SK-N-SH (cell line): ENCODE measurements at regions not wholly inside any gene's neighbourhood (a gene's known extent, or its start where the extent isn't known, plus 50 kb on each side); places are given as distances from the start of the nearest gene placed in this dataset.

Source experiments
- CTCF ChIA-PET: fragments of 300-600, 350-600 bp; formaldehyde crosslinking; extraction: SDS; loops from one replicate; lab custom pipeline; 2021; lab: Yijun Ruan, JAX
- POLR2A ChIA-PET: fragments of 350-600 bp; sonication (Branson Sonifier 250); formaldehyde crosslinking; extraction: SDS; loops from one replicate; lab custom pipeline; 2020; ENCODE audit warnings: antibody characterized with exemption, inconsistent platforms; lab: Yijun Ruan, JAX
- DNase-seq: peaks from one replicate; pipeline ENCODE4 v3.0.0; 2012
- H2AFZ ChIP-seq: fragments of 200-600 bp; sonication (generic); 2 replicates; pipeline ENCODE4 v1.8.1; 2016; ENCODE audit warnings: antibody characterized with exemption, mild to moderate bottlenecking, low read depth
- H3F3A ChIP-seq: fragments of 200-600 bp; sonication (generic); replicated peaks from 2 replicates; pipeline ENCODE3; 2016; ENCODE audit warnings: antibody characterized with exemption, mild to moderate bottlenecking; ENCODE audit not compliant: insufficient read depth
- H3K27ac ChIP-seq, 2 experiments: fragments of 200-500 bp in 1 of 2; fragments of 200-600 bp in 1 of 2; sonication (Bioruptor generic) in 1 of 2; sonication (generic), shearing (Covaris generic) in 1 of 2; 2 replicates each; pipeline versions ENCODE4 v1.5.1 to v1.6.1; 2014 to 2016; ENCODE audit warnings: low read depth in 2 of 2, inconsistent platforms in 1 of 2, low read length in 1 of 2, mild to moderate bottlenecking in 1 of 2, mixed read lengths in 1 of 2
- H3K27me3 ChIP-seq: fragments of 200-600 bp; sonication (generic), shearing (Covaris generic); 2 replicates; pipeline ENCODE4 v1.6.1; 2016; ENCODE audit warnings: mixed run types; ENCODE audit not compliant: insufficient read depth
- H3K36me3 ChIP-seq, 2 experiments: fragments of 200-500 bp in 1 of 2; fragments of 200-600 bp in 1 of 2; sonication (Bioruptor generic) in 1 of 2; sonication (generic) in 1 of 2; replicated peaks in 1 of 2; 2 replicates each; pipeline versions ENCODE3 to v1.5.1; 2014 to 2016; ENCODE audit warnings: low read length in 1 of 2, mild to moderate bottlenecking in 1 of 2; ENCODE audit not compliant: insufficient read depth in 2 of 2, control insufficient read depth in 1 of 2
- H3K4me1 ChIP-seq, 2 experiments: fragments of 200-500 bp in 1 of 2; fragments of 200-600 bp in 1 of 2; sonication (Bioruptor generic) in 1 of 2; sonication (generic), shearing (Covaris generic) in 1 of 2; 2 replicates each; pipeline versions ENCODE4 v1.5.1 to v1.6.1; 2014 to 2016; ENCODE audit warnings: low read depth in 1 of 2, low read length in 1 of 2, mixed run types in 1 of 2; ENCODE audit not compliant: insufficient read depth in 2 of 2, control insufficient read depth in 1 of 2
- H3K4me2 ChIP-seq: fragments of 200-600 bp; sonication (generic), shearing (Covaris generic); 2 replicates; pipeline ENCODE4 v1.6.1; 2017; ENCODE audit warnings: mixed run types
- H3K4me3 ChIP-seq, 2 experiments: fragments of 200-500 bp in 1 of 2; fragments of 200-600 bp in 1 of 2; sonication (Bioruptor generic) in 1 of 2; sonication (generic), shearing (Covaris generic) in 1 of 2; 2 replicates each; pipeline versions ENCODE4 v1.5.1 to v1.8.1; 2014 to 2016; ENCODE audit warnings: low read depth in 2 of 2, inconsistent platforms in 1 of 2, low read length in 1 of 2, mild to moderate bottlenecking in 1 of 2, mixed read lengths in 1 of 2, moderate library complexity in 1 of 2
- H3K79me2 ChIP-seq: fragments of 200-600 bp; sonication (generic); 2 replicates; pipeline ENCODE4 v1.8.1; 2017; ENCODE audit warnings: mild to moderate bottlenecking; ENCODE audit not compliant: insufficient read depth
- H3K9ac ChIP-seq: fragments of 200-600 bp; sonication (generic); 2 replicates; pipeline ENCODE4 v1.6.1; 2017; ENCODE audit warnings: mixed run types
- H3K9me2 ChIP-seq: fragments of 200-600 bp; sonication (generic); 2 replicates; pipeline ENCODE4 v1.6.1; 2017; ENCODE audit warnings: mixed run types
- H3K9me3 ChIP-seq: fragments of 200-600 bp; sonication (generic); 2 replicates; pipeline ENCODE4 v1.6.1; 2017; ENCODE audit warnings: mixed run types, mild to moderate bottlenecking, moderate library complexity
- H4K20me1 ChIP-seq: fragments of 200-600 bp; sonication (generic); 2 replicates; pipeline ENCODE4 v1.6.1; 2017; ENCODE audit warnings: mild to moderate bottlenecking, mixed run types; ENCODE audit not compliant: insufficient read depth
- EP300 ChIP-seq, 2 experiments: IDR thresholded peaks; 2 replicates each; pipeline versions ENCODE4 v1.4.0 to v1.6.1; 2012; ENCODE audit warnings: borderline replicate concordance in 1 of 2, low read depth in 1 of 2, low read length in 1 of 2
- GABPA ChIP-seq: IDR thresholded peaks from 2 replicates; pipeline ENCODE4 v1.4.0; 2012; ENCODE audit warnings: low read depth, mild to moderate bottlenecking
- GATA2 ChIP-seq: sonication (generic); formaldehyde crosslinking; IDR thresholded peaks from 2 replicates; pipeline ENCODE4 v1.5.0; 2020; ENCODE audit warnings: mild to moderate bottlenecking, missing genetic modification reagents
- IRF3 ChIP-seq: fragments of 150-350 bp; IDR thresholded peaks from 2 replicates; pipeline ENCODE4 v1.6.1; 2016; ENCODE audit warnings: mild to moderate bottlenecking, low read depth, low read length
- MAX ChIP-seq: IDR thresholded peaks from 2 replicates; pipeline ENCODE4 v1.4.0; 2012; ENCODE audit warnings: low read depth
- MEF2A ChIP-seq: IDR thresholded peaks from 2 replicates; pipeline ENCODE4 v1.4.0; 2012; ENCODE audit warnings: low read depth, borderline replicate concordance
- NFIC ChIP-seq: IDR thresholded peaks from 2 replicates; pipeline ENCODE4 v1.4.0; 2012; ENCODE audit warnings: borderline replicate concordance
- NRF1 ChIP-seq: IDR thresholded peaks from 2 replicates; pipeline ENCODE4 v1.6.1; 2012; ENCODE audit warnings: low read depth, mild to moderate bottlenecking, low read length
- PBX3 ChIP-seq: IDR thresholded peaks from 2 replicates; pipeline ENCODE4; 2012
- POLR2AphosphoS5 ChIP-seq: IDR thresholded peaks from 2 replicates; pipeline ENCODE4 v1.6.1; 2012; ENCODE audit warnings: low read depth, low read length
- RAD21 ChIP-seq: IDR thresholded peaks from 2 replicates; pipeline ENCODE4 v1.6.1; 2012; ENCODE audit warnings: mild to moderate bottlenecking, low read length
- SIN3A ChIP-seq: IDR thresholded peaks from 2 replicates; pipeline ENCODE4 v1.6.1; 2012; ENCODE audit warnings: low read depth, mild to moderate bottlenecking, low read length, moderate library complexity, borderline replicate concordance
- SMC3 ChIP-seq: IDR thresholded peaks from 2 replicates; pipeline ENCODE4 v1.6.1; 2012; ENCODE audit warnings: low read depth, low read length, improper control_type of control experiment
- TEAD4 ChIP-seq: IDR thresholded peaks from 2 replicates; pipeline ENCODE4 v1.4.0; 2012; ENCODE audit warnings: mild to moderate bottlenecking, borderline replicate concordance; ENCODE audit not compliant: insufficient read depth
- USF2 ChIP-seq: fragments of 150-350 bp; IDR thresholded peaks from 2 replicates; pipeline ENCODE4 v1.6.1; 2017; ENCODE audit warnings: antibody characterized with exemption, low read length, low read depth, borderline replicate concordance
- YY1 ChIP-seq: IDR thresholded peaks from 2 replicates; pipeline ENCODE4 v1.4.0; 2012; ENCODE audit warnings: low read depth, mild to moderate bottlenecking
- ZBTB33 ChIP-seq: IDR thresholded peaks from 2 replicates; pipeline ENCODE4 v1.4.0; 2012; ENCODE audit warnings: low read depth, borderline replicate concordance
- WGBS: methylation state at CpG from one replicate; pipeline ENCODE4 v1.1.6; 2017; ENCODE audit warnings: low lambda C conversion rate; 5-methylcytosine and 5-hydroxymethylcytosine counted together

- no peak overlapping the region for H3K9ac ChIP-seq
- no peaks in the 10 kb centered on the region for H3K79me2 ChIP-seq
- CTCF ChIA-PET, result interaction anchor here (1.4 kb wide), 1 partner anchor 17 kb away, joined by 3 read pairs; no protein-coding TSS in a partner anchor
- no peak for DNase-seq
- POLR2A ChIA-PET, result no interaction called here
- no peak overlapping the region for H3K27ac ChIP-seq
- no peak overlapping the region for H2AFZ ChIP-seq
- no peaks in the 10 kb centered on the region for H4K20me1 ChIP-seq
- TF ChIP-seq MAX (no peak), GATA2 (no peak), SMC3 (no peak), USF2 (no peak), ZBTB33 (no peak), TEAD4 (no peak), NRF1 (no peak), RAD21 (no peak), YY1 (no peak), IRF3 (no peak), EP300 (IDR thresholded peaks at IDR 0.05; ENCODE audit: borderline replicate concordance in 1 of 2, low read depth in 1 of 2, low read length in 1 of 2) (no peak), SIN3A (no peak), MEF2A (no peak), POLR2AphosphoS5 (no peak), GABPA (no peak), PBX3 (no peak), NFIC (no peak)
- no peaks in the 10 kb centered on the region for H3K27me3 ChIP-seq
- no peaks in the 10 kb centered on the region for H3K36me3 ChIP-seq
- no peaks in the 10 kb centered on the region for H3K9me2 ChIP-seq
- H3F3A ChIP-seq, result peaks cover 20% of the 10 kb centered on the region
- peaks cover 0 to 15% of the 10 kb centered on the region in 2 experiments; a peak in 1 of 4 replicates for H3K4me1 ChIP-seq
- WGBS, result 77% methylated on average over 3 of the region's 3 CpGs
- no peak overlapping the region for H3K4me3 ChIP-seq
- no peak overlapping the region for H3K4me2 ChIP-seq
- H3K9me3 ChIP-seq, result no peaks in the 10 kb centered on the region
Observed at GRCh38 chr20:53841741-53842140, 228.7 kb downstream of the BCAS1 start.
